NOMO-1 treated with DMSO at 0.1 percent for 48 hours (cell line): ENCODE measurements at regions not wholly inside any gene's neighbourhood (a gene's known extent, or its start where the extent isn't known, plus 50 kb on each side); places are given as distances from the start of the nearest gene placed in this dataset.
"Not testable (repeated sequence)": the region's sequence is repeated elsewhere in the genome, so short reads cannot be mapped to it uniquely, and the experiment has no call there.

Source experiments
- DNase-seq: peaks from one replicate; lab custom pipeline; 2025; ENCODE audit not compliant: unreplicated experiment; lab: John Stamatoyannopoulos, UW

DNA sequence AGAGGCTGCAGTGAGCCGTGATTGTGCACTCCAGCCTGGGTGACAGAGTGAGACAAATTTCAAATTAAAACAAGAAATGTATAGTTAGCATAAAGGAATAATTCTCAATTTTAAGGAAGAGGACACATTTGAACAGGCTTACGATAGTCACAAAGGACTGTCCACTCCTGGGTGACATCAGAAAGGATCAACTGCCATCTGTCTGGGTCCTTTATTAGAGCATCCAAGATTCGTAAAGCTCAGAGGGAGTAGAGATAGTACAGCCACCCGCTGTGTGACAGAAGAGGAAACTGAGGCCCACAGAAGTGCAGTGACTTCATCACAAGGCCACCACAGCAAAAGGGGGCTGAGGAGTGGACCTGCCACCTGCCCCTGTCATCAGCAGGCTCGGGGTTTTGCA lies 149.3 kb upstream of the RBPJ start:
- no peak for DNase-seq

DNA sequence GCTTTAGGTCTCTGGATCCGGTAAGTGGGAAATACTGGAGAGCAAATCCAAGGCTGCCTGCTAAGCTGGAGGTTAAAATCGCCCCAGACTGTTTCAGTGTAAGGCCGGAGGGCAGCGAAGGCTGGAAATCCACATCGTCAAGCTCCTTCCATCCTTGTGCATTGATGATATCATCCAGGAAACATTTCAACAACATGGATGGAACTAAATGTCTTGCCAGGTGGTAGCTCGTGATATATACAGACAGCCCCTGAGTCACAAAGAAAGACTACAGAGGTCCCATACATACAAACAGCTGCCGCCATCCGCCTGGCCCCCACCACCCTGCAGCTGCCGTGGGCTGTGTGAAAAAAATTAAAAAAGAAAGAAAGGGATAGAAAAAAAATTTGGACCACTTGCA lies 148.9 kb upstream of the RBPJ start:
- DNase-seq = no peak

DNA sequence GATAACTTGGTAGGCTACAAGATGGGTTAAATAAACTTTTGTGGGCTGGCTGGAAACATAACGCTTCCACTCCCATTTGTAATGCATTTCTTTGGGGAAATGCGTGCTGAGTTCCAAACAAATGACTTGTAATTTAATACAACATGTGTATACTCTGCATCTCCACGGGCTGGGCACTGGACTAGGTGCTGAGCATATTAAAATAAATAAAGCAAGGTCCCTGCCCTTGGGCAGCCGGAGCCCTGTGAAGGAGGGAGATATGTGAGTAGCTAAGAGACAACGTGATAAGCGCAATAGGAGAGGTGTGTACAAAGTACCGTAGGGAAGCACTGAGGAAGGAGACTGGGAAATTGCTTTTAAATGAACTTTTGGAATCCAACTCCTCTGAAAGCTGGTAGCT lies 147.2 kb upstream of the RBPJ start:
- no peak for DNase-seq

DNA sequence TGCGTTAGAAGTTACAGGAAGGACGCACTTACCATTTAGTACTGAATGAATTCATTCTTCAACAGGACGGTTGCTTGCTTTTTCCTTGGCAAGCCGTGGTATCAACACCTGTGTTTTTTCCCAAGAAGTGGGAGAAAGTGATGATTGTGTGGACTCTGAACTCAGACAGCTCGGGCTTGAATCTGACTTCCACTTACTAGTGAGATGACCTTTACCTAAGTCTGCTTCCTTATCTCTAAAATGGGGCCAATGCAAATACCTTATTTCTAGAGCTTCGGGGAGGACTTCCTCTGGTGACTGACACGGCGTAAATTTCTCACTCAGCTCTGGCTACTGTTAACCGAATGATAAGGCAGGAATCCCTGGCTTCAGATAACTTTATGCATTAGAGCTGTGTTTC lies 146.8 kb upstream of the RBPJ start:
- no peak for DNase-seq

DNA sequence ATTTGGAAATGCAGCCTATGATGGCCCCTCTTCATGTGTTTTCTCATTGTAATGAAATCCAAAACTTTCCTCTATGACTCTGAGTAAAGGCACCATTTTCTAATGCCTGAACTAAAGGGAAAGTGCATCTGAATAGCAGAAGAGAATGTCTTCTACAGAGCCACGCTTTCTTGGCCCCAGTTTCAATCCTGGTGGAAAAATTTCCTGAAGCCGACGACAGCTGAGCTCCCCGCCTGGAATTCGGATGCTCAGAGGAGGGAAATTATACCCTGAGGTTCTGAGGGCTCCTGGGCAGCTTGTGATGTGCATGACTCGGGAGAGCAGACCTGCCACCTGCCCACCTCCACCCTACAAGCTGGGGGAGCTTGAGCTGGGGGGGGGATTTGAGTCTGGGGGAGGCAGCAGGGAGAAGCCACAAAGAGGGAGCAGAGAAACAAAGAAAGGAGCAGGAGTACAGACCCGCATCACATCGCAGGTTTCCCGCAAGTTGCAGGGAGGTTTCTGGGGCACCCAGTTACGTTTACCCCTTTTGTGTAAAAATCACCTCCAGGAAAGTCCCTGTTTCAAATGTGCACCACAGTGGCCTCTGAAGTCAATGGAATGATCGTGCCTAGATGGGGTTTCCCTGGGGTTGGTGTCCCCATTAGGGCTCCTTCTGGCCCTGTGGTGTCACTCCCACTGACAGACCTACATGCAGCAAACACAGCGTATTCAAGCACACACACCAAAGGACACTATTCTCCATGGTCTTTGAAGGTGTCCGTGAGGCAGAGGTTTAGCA lies 145.6 kb upstream of the RBPJ start:
- no peak for DNase-seq

DNA sequence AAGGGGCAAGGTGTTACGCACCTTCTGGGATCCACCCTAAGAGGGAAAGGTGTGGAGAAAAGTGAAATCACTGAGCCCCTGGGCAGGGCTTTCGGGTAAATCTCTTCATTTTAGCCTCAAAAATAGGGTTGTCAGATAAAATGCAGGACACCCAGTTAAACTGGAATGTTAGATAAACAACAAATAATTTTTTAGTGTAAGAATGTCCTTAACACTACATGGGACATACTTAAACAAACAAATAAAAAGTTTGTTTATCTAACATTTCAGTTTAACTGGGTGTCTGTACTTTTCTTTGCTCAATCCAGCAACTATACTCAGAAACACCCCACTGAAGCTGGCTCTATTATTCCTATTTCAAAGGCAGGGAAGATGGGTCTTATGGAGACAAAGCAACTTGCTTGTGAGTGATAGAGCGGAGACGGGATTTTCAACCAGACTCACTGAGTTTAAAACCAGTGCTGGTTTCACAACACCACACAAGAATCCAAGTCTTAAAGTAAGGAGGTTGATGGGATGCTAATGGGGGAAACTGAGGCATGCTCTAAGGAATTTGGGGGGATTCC lies 144.8 kb upstream of the RBPJ start:
- no peak for DNase-seq

DNA sequence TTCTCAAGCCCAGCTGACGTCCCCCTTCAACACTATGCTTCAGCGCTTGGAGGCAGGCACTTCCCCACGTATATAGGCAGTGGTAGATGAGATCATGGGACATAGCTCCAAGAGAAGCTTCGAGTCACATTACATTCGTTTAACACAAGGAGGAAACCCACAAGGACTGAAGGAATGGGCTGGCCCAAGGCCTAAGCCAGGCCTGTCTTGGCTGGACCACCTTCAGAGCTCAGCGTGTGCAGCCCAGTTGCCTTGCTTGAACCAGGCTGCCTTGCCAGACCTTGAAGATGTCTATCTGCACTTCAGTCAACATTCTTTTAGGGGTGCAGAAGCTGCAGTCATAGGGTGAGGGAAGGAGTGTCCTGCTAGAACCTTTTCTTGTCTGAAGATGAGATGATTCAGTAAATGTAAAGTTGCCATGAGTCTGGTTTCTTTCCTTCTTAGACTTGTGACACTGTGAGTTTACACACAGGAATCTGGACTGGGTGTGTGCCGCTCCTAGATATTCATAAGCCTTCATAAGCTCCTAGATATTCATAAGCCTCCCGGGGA lies 144.1 kb upstream of the RBPJ start:
- no peak for DNase-seq

DNA sequence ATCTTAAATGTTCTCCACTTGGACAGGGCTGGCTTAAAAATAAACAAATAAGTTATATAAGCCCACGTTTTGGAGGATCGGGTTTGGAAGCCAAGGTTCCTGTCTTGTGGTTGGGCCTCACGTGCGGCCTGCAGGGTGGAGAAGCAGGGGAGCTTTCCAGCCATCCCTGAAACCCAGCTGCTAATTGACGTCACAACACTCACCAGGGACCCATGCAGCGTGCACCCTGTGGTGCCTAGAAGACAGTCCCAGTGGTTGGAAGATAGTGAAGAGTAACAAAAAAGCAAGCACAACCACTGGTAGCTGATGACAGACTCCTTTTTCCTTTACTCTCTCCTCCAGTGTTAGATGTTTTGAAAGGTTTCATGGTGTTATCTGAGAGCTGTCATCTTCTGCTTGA lies 142.0 kb upstream of the RBPJ start:
- no peak for DNase-seq

DNA sequence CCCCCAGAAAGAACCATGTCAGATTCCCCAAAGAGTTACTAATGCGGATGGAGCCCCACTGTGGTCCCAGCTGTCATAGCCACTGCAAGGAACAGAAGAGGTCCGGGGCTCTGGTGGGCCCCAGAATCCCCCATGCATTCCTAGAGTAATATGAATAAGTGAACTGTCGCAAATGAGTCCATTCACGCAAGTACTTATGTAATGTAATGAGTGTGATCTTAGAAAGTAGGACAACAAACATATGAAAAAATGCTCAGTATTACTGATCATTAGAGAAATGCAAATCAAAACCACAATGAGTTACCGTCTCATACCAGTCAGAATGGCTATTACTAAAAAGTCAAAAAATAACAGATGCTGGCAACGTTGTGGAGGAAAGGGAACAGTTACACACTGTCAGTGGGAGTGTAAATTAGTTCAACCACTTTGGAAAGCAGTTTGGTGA lies 141.5 kb upstream of the RBPJ start:
- no peak for DNase-seq

DNA sequence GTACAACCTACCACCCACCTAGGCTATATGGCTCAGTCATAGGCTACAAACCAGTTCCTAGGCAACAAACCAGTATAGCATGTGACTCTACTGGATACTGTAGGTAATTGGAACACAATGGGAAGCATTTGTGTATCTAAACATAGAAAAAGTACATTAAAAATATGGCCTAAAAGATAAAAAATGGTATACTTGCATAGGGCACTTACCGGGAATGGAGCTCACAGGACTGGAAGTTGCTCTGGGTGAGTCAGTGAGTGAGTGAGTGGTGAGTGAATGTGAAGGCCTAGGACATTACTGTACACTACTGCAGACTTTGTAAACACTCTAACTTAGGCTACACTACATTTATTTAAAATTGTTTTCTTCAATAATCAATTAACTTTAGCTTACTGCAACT lies 139.2 kb upstream of the RBPJ start:
- DNase-seq = no peak

DNA sequence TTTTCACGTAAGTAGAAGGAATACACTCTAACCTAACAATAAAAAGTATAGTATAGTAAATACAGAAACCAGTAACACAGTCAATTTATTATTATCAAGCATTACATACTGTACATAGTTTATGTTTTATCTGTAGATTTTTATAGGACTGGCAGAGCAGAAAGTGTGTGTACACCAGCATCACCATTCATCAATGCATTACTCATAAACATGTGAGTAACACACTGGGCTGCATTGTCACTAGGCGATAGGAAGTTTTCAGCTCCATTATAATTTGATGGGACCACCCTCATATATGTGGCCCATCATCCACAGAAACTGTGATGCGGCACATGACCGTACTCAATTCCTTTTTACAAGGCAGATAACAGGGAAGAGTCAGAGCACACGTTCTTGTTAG lies 137.8 kb upstream of the RBPJ start:
- no peak for DNase-seq

DNA sequence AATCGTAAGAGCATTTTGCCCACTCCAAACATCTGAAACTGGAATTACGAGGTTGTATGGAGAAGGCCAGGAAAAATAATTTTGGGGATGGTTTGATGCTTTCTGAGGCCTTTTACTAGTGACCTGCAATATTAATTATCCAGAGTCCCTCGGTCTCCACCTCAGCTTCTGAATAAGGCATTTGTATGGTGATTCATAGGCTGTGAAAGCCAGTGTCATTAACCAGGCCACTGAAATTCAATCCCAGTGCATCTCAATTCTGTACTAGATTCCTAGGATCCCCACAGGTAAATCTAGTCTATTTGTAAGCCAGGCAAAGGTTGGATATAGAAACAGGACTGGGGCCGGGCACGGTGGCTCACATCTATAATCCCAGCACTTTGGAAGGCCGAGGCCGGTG lies 135.4 kb upstream of the RBPJ start:
- no peak for DNase-seq

DNA sequence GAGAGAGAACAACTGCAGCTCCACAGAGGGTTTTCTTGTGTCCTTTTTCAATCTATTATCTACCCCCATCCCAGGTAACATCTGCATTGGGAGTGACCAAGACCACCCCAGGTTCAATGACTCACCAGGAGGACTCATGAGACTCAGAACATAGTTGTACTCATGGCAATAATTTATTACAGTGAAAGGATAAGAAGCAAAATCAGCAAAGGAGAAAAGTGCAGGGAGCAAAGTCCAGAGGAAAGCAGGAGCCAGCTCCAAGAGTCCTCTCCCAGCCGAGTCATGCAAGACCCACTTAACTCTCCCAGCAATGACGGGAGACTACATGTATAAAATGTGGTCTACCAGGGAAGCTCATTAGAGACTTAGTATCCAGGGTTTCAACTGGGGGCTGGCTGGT lies 129.5 kb upstream of the RBPJ start:
- DNase-seq = no peak

DNA sequence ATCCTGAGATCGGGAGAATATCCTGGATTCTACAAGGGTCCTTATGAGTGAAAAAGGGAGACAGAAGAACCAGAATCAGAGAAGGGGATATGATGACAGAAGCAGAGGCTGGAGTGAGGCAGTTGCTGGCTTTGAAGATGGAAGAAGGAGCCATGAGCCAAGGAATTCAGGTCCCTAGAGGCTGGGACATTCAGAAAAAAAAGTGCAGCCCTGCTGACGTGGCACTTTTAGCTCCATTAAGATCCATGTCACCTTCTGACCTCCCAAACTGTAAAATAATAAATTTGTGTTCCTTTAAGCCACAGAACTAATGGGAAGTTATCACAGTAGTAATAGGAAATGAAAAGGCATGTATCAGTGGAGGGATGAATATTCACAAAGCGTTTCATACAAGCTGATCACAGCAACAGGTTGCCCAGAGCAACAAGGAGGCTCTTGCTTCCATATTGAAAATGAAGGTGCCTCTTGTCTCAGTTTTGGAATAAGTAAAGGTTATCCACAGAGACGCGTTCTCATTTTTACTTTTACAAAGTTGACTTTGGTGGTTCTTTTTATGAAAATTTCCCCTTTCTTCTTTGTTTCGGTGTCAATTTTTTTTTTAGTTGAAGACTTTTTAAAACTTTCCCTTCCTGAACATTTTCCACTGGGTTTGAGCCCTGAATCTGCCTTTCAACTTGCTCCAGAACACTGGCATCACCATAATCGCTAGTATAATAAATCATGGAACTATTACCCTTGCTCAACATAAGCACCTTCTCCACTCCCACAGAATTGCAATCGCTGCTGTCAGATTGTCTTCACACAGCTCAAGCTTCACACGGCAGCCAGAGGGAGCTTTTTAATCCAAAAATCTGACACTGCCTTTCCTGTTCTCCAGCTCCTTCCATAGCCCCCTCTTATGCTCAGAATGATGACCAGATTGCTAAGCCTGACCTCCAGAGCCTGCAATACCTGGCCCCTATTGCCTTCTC lies 127.6 kb upstream of the RBPJ start:
- DNase-seq = no peak

DNA sequence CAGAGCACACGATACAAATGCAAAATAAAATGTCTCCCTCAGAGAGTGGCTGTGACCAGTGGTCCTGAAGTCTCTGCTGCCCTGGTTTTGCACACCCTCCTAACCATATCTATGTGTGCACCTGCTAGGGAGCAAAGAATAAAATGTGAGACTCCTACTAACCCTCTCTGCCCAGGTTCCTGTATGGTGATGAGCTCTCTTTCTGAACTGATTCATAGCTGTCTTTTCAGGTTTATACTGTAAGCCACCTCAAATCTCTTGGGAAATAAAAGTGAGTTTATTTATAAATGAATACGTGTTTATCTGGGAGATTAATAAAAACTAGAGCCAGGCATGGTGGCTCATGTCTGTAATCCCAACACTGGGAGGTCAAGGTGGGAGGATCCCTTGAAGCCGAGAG lies 126.0 kb upstream of the RBPJ start:
- DNase-seq = no peak

DNA sequence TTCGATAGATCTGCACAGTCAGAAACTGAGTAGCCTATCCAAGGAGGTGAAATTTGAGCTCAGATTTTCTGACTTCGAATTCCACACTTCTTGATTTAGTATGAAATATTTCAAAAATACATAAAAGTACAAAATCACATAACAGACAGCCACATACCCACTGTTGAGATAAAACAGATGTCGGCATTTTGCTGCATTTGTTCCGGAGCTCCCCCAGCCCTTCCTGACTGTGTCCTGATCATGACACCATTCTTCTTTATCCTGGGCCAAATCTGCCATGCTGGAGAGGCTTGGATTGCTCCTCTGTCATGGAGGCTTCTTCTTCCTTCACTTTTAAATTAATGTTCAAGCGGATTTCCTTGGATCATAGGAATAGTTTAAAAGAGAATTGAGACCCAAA lies 124.2 kb upstream of the RBPJ start:
- no peak for DNase-seq

DNA sequence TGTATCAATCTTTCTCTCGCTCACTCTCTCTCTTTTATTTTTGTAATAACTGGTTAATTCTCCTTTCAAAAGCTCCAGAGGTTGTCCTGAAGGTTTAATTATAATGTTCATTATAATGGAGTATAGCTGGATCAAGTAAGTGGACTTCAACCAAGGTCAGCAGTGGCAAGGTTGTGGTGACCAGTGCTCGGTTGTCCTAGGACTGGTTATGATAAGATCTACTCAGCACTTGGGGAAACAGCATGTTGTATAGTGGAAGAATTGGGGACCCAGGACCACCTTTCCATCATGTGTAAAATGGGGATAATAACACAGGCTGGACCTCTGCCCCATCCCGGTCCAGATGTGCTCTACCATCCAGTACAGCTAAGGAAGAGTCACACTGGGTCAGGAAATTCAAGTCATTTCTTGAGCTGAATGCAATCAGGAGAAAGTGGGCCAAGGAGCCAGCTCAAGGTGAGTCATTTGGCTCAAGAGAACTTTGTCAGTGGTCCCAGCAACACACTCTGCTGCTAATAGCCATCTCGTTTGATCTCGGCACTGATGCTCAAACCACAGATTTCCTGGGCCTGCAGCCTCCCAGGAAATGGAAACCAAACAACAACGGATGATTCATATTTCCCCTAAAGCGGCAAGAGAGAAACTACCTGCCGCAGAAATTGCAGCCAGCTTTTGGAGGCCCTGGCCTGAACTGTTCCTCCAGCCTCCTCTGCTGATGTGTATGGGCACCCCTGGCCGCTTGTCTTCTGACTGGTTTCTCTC lies 123.6 kb upstream of the RBPJ start:
- no peak for DNase-seq

DNA sequence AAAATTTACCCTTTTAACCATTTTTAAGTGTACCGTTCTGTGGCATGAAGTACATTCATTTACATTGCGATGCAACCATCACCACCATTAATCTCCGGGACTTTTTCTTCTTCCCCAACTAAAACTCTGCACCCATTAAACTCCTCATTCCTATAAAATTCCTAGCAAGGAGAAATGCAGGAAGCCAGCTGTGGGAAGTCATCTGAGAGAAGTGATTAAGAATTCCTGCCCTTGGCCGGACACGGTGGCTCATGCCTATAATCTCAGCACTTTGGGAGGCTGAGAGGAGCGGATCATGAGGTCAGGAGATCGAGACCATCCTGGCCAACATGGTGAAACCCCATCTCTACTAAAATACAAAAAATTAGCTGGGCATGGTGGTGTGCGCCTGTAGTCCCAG lies 121.9 kb upstream of the RBPJ start:
- DNase-seq = not testable (repeated sequence)

DNA sequence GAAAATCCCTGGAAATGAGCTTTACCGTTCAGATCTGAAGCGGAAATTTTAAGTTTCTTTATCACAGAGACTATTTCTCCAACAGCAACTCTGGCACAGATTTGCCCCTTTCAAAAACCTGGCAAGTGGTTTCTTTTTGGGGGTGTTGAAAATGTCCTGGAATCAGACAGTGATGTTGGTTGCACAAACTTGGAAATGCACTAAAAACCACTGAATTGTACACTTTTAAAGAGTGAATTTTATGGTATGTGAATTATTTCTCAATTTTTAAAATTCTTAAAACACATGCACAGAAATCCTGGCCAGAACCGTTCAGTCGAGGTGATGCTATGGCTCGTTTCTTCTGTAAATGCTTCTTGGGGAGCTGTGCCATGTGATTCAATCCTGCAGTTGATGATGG lies 121.2 kb upstream of the RBPJ start:
- no peak for DNase-seq

DNA sequence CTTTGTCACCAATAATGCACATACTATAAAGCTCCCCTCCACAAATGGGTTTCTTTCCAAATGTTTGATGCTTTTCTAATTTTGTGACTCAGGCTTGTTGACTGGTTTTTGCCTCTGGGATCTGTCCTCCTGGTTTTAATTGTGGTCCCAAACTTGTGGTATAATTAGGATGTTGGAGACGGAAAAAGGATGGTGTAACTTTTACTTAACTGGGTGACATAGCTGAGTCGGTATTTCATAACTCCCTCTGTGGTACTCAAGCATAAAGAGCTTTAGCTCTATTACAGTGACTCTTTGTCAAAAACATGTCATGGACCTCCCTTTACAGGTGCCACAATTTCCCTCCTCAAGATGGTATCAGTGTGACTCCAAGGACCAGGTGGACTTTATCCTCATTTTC lies 119.7 kb upstream of the RBPJ start:
- DNase-seq = no peak

DNA sequence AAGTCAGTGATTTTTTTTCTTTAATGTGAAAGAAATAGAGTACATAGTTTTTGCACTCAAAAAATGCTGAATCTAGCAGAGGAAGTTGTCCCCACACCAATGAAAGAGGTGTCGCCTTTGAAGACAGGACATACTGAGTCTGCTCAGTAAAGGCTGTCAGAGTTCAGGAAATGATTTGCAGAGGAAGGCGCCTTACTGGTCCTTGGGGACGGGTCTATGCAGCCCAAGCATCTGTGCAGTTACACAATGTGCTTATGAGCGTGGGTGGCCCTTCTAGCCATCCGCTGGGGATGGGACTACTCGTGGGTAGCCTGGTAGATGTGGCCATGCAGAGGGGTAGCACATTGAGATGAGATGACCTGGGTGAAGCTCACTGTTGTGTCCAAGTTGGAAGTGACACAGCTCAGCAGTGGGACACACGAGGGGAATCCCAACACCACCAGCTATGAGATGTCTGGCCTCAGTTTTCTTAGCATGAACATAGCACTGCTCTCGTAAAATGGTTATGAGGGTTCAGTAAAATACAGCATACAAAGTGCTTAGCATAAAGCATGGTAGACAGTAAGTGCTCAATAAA lies 116.5 kb upstream of the RBPJ start:
- DNase-seq = no peak
